ENCODE measurements at regions not wholly inside any gene's neighbourhood (a gene's known extent, or its start where the extent isn't known, plus 50 kb on each side); places are given as distances from the start of the nearest gene placed in this dataset.

GRCh38 chr13:103754783-103755182 is 688.6 kb upstream of the SLC10A2 start:
- TF ChIP-seq ZNF777 (tag by site-specific recombination; IDR thresholded peaks at IDR 0.05; ENCODE audit: borderline replicate concordance) (no peak), PBX3 (CRISPR knock-in tag; IDR thresholded peaks at IDR 0.05) (no peak), CTCF (tag by site-specific recombination; IDR thresholded peaks at IDR 0.05) (no peak), ZNF23 (tag by site-specific recombination; IDR thresholded peaks at IDR 0.05; ENCODE audit: borderline replicate concordance) (no peak)
